ENCODE measurements at regions not wholly inside any gene's neighbourhood (a gene's known extent, or its start where the extent isn't known, plus 50 kb on each side); places are given as distances from the start of the nearest gene placed in this dataset.
A peak's percentile ranks its signal among the peaks of the same experiment; 100 is the strongest.

- no peak for DNase-seq (ENCODE audit: low spot score)
These were observed 64.7 kb upstream of the GRAMD2B start for GRCh38 chr5:126358525-126358924.

GRCh38 chr5:126359884-126360283 lies 63.3 kb upstream of the GRAMD2B start:
- no peak for DNase-seq (ENCODE audit: low spot score)

- no peak for DNase-seq (ENCODE audit: low spot score)
These were observed 62.7 kb upstream of the GRAMD2B start for GRCh38 chr5:126360467-126360866.

GRCh38 chr5:126363658-126364057 lies 59.6 kb upstream of the GRAMD2B start:
- DNase-seq (ENCODE audit: low spot score), result no peak

GRCh38 chr5:126364206-126364902 lies 58.9 kb upstream of the GRAMD2B start:
- no peak for DNase-seq (ENCODE audit: low spot score)

- no peak for DNase-seq (ENCODE audit: low spot score)
These were observed 57.6 kb upstream of the GRAMD2B start for GRCh38 chr5:126365446-126366198.

- DNase-seq (ENCODE audit: low spot score), result no peak
These were observed 57.0 kb upstream of the GRAMD2B start for GRCh38 chr5:126366199-126366560.

GRCh38 chr5:126368239-126368812 lies 54.9 kb upstream of the GRAMD2B start:
- DNase-seq (ENCODE audit: low spot score), result no peak

GRCh38 chr5:126369083-126369482 lies 54.1 kb upstream of the GRAMD2B start:
- DNase-seq (ENCODE audit: low spot score), result no peak

GRCh38 chr5:126369995-126370731 lies 53.0 kb upstream of the GRAMD2B start:
- DNase-seq (ENCODE audit: low spot score), result no peak

GRCh38 chr5:126370796-126371718 lies 52.2 kb upstream of the GRAMD2B start:
- DNase-seq (ENCODE audit: low spot score), result peak; percentile 42

- no peak for DNase-seq (ENCODE audit: low spot score)
These were observed 49.7 kb upstream of the GRAMD2B start for GRCh38 chr5:126373375-126374108.
